ENCODE measurements at regions not wholly inside any gene's neighbourhood (a gene's known extent, or its start where the extent isn't known, plus 50 kb on each side); places are given as distances from the start of the nearest gene placed in this dataset.

- TF ChIP-seq CTCF (IDR thresholded peaks at IDR 0.05) (no peak), POLR2A (IDR thresholded peaks at IDR 0.05) (no peak)
Observed at GRCh38 chr12:60311940-60312339, 716.1 kb downstream of the SLC16A7 start.

All from breast epithelium (tissue), 3 donors.